Embryonic facial prominence (tissue), 1 donor: ENCODE measurements at regions not wholly inside any gene's neighbourhood (a gene's known extent, or its start where the extent isn't known, plus 50 kb on each side); places are given as distances from the start of the nearest gene placed in this dataset.
"Not testable (repeated sequence)": the region's sequence is repeated elsewhere in the genome, so short reads cannot be mapped to it uniquely, and the experiment has no call there.

Source experiments
- DNase-seq: peaks from one replicate; pipeline ENCODE4 v3.0.0-alpha.2; 2016; ENCODE audit errors: extremely low spot score

DNA sequence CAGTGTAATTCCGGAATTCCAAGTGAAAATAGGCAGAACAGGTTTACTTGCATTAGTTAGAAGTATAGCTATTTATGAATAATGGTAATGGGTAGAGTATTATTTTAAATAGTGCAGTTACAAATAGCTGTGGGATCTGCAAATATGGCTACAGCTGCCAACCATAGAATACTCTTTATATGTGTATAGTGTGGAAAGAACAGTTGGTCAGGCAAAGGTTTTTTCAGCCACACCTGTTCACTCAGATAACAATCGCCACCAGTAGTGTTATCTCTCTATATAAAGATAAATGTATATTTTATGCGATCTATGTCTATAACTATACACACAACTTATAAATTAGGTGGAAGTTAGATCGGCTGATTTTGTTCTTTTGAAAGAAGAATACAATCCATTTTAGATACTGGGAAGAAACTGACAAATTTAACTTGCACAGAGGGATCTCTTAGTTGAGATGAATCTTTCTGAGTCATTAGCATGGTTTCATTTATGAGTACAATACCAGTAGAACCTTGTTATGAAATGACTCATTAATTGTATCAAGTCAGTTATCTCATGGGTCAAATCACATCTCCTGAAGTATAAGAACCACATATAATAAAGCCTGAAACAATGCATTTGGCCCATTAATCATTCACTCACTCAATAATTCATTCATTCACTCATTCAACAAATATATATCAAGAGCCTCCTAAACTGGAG is 100.9 kb upstream of the NR3C2 start:
- DNase-seq = no peak

GRCh38 chr4:148540622-148541326 is 98.6 kb upstream of the NR3C2 start:
- no peak for DNase-seq

- DNase-seq = no peak
These were observed 97.2 kb upstream of the NR3C2 start for GRCh38 chr4:148539387-148539786.

- DNase-seq = not testable (repeated sequence)
These were observed 91.6 kb upstream of the NR3C2 start for GRCh38 chr4:148533851-148534250.

GRCh38 chr4:148530114-148530513 is 87.9 kb upstream of the NR3C2 start:
- DNase-seq = no peak

- DNase-seq = no peak
These were observed 85.4 kb upstream of the NR3C2 start for GRCh38 chr4:148527571-148527970.

DNA sequence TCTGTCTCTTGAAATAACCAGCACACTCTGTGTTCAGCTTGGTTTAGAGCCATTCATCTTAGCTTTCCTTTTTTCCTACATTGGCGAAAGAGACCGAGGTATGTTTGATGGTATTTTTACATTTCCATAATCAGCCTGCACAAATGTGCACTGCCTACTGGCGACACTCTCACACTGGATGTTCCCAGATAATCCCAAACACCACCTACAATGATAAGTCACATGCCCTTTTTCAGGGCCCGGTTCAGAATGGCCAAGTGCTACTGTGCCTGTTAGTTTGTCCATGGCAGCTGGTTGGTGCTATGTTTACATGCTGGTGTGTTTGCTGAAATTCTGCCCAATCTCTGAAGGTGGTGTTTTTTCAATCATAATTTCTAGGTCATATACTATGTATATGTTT is 80.8 kb upstream of the NR3C2 start:
- no peak for DNase-seq

- DNase-seq = no peak
These were observed 73.0 kb upstream of the NR3C2 start for GRCh38 chr4:148515248-148515647.

DNA sequence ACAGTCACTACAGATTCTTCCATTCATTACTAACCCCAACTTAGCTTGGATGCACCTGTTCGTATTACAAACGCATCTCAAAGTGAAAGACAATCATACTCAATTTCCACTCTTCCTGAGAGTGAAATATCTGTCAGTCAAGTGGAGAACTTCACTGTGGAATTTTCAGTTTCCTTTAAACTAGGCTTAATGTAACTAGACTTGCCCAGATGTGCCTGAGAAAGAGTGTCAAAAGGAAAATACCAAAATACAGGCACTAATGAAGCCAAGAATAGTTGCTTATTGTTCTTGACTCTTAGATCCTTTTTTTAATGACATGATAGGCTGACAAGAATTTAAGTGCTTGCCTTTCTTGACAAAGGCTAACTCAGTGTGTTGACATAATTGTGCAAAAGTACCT is 72.4 kb upstream of the NR3C2 start:
- no peak for DNase-seq

GRCh38 chr4:148514041-148514440 is 71.8 kb upstream of the NR3C2 start:
- no peak for DNase-seq

DNA sequence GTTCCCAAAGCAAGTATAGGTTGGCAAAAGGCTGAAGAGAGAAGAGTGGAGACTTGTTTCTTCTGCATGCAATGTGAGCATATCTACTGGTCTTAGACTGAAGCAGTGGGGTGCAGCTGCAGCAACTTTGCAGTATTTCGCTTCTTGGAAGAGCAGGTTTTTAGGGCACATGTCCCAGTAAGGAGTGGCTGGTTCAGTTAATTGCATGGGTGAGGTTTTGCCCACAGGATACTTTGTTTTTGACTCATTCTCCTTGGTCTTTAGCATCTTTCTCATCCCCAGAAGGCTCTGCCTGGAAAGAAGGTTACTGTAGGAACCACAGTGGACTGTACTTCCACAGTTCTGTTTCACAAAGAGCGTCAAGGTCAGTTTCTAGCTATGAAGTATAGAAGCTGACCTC is 68.0 kb upstream of the NR3C2 start:
- no peak for DNase-seq

DNA sequence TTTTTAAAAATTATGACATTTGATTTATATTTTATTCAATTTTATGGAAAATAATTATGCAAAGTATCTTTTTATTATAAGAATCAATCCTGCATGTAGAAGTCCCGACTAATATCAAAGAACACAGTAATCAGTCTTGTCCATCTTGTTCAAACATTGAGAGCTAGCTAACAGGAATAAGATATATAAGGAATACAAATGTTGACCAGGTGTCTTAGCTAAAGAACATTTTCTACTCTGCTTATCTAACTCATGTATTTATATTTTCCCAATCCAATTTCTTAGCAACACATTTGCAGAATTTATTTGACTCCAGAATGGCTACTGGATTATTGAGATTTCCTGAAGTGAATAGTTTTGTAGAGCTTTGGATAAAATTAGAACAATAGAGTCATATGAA is 61.5 kb upstream of the NR3C2 start:
- DNase-seq = no peak

DNA sequence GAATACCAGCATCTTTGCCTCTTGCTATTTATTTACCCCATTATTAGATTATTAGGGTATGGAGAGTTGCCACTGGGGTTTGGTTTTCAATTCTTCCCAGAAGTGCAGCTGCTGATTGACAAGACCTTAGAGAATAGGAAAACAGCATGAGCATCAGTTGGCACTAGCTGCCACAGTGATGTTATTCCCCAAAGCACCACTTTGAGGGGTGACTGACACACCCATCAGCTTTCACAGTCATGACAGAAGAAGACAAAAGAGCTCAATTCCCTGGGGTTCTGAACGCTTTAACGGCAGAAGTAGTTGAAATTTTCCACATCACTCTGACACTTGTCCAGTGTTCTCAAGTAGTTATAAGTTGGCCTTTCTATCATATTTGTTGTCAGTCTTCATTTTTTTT is 55.0 kb upstream of the NR3C2 start:
- DNase-seq = no peak

DNA sequence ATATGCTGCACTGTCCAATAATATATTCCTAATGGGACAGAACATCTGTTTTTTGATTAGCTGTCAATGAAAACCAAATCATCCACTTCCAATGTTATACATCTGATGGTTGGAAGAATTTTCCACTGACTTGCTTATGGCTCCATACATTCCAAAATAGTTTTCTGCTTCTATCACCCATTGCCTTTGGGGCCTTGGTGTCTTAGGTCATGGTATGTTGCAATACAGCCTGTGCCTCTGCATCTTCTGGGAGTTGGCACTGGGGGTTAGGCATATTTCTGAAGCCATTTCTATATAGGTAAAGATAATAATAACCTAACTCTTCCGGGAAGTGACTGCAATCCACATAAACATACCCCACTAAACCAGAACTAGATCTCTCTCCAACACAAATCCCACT is 53.2 kb upstream of the NR3C2 start:
- DNase-seq = no peak
